ENCODE measurements at regions not wholly inside any gene's neighbourhood (a gene's known extent, or its start where the extent isn't known, plus 50 kb on each side); places are given as distances from the start of the nearest gene placed in this dataset.

GRCh38 chr1:244196571-244197285, 145.6 kb downstream of the ZBTB18 start:
- TF ChIP-seq POLR2AphosphoS5 (IDR thresholded peaks at IDR 0.05): no peak
- TF ChIP-seq CTCF (IDR thresholded peaks at IDR 0.05): no peak
- no peak for TF ChIP-seq EP300 (IDR thresholded peaks at IDR 0.05)
- TF ChIP-seq POLR2A (IDR thresholded peaks at IDR 0.05): no peak
